ENCODE measurements at regions not wholly inside any gene's neighbourhood (a gene's known extent, or its start where the extent isn't known, plus 50 kb on each side); places are given as distances from the start of the nearest gene placed in this dataset.
"Not testable (repeated sequence)": the region's sequence is repeated elsewhere in the genome, so short reads cannot be mapped to it uniquely, and the experiment has no call there.

- Histone ChIP-seq H3K9me3 (ENCODE audit: control insufficient read depth, low read length) (no peaks in the 10 kb centered on the region), H3K36me3 (ENCODE audit: control insufficient read depth in 1 of 2, insufficient read depth in 2 of 2, low read length in 1 of 2) (no peaks in the 10 kb centered on the region), H3K27ac (ENCODE audit: low read depth in 1 of 2, low read length in 2 of 2) (no peak overlapping the region), H3K4me1 (ENCODE audit: control insufficient read depth in 1 of 2, insufficient read depth in 2 of 2, low read length in 2 of 2) (peaks cover 4 to 8% of the 10 kb centered on the region in 2 donors), H3K4me3 (ENCODE audit: low read length in 2 of 2) (no peak overlapping the region), H3K27me3 (ENCODE audit: control insufficient read depth in 1 of 2, insufficient read depth in 2 of 2, low read length in 1 of 2) (no peaks in the 10 kb centered on the region)
- 24 to 33% methylated on average over 9 of the region's 9 CpGs for WGBS, 2 donors
- DNase-seq: peak; percentile 70 to 89
- ATAC-seq (ENCODE audit: low FRiP score): no peak
- intact Hi-C loops (cut with DNase I): no loop called here
These were observed 179.7 kb upstream of the ANKRD55 start for GRCh38 chr5:56412601-56413379.

GRCh38 chr5:56410696-56411095 lies 177.6 kb upstream of the ANKRD55 start:
- no peak for ATAC-seq (ENCODE audit: low FRiP score)
- H3K9me3 ChIP-seq (ENCODE audit: control insufficient read depth, low read length): no peaks in the 10 kb centered on the region
- intact Hi-C loops (cut with DNase I): no loop called here
- H3K36me3 ChIP-seq (ENCODE audit: control insufficient read depth in 1 of 2, insufficient read depth in 2 of 2, low read length in 1 of 2): no peaks in the 10 kb centered on the region
- no peaks in the 10 kb centered on the region for H3K27me3 ChIP-seq (ENCODE audit: control insufficient read depth in 1 of 2, insufficient read depth in 2 of 2, low read length in 1 of 2)
- peaks cover 4 to 8% of the 10 kb centered on the region in 2 donors for H3K4me1 ChIP-seq (ENCODE audit: control insufficient read depth in 1 of 2, insufficient read depth in 2 of 2, low read length in 2 of 2)
- DNase-seq: no peak
- 95 to 96% methylated on average over 6 of the region's 6 CpGs for whole genome bisulfite sequencing, 2 donors
- H3K4me3 ChIP-seq (ENCODE audit: low read length in 2 of 2): no peak overlapping the region
- H3K27ac ChIP-seq (ENCODE audit: low read depth in 1 of 2, low read length in 2 of 2): no peak overlapping the region

- DNase-seq: peak in 1 of 2 donors; percentile 59
- peak; percentile 64 for ATAC-seq (ENCODE audit: low FRiP score)
- Histone ChIP-seq H3K36me3 (ENCODE audit: control insufficient read depth in 1 of 2, insufficient read depth in 2 of 2, low read length in 1 of 2) (no peaks in the 10 kb centered on the region), H3K27me3 (ENCODE audit: control insufficient read depth in 1 of 2, insufficient read depth in 2 of 2, low read length in 1 of 2) (no peaks in the 10 kb centered on the region), H3K27ac (ENCODE audit: low read depth in 1 of 2, low read length in 2 of 2) (peak overlapping the region in 1 of 2 donors; percentile 14), H3K9me3 (ENCODE audit: control insufficient read depth, low read length) (no peaks in the 10 kb centered on the region), H3K4me1 (ENCODE audit: control insufficient read depth in 1 of 2, insufficient read depth in 2 of 2, low read length in 2 of 2) (peaks cover 2 to 9% of the 10 kb centered on the region in 2 donors), H3K4me3 (ENCODE audit: low read length in 2 of 2) (no peak overlapping the region)
- WGBS, 2 donors: 5 to 7% methylated on average over 13 of the region's 13 CpGs
- intact Hi-C loops (cut with DNase I): no loop called here
These were observed 176.4 kb upstream of the ANKRD55 start for GRCh38 chr5:56409331-56410190.

DNA sequence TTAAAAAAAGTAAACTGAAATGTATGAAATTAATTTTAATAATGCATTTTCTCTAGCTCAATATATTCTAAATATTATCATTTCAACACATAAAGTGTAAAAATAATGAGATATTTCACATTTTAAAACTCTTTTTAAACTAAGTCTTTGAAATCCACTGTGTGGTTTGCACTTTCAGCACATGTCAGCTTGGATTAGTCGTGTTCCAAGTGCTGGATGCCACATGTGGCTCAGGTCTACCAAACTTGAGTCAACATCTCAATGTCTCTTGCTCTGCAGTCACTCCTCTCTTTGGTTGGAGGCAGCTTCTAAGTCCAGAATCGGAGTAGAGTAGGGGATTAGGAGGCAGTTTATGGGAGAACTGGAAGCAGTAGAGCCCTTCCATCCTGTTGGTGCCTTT lies 173.7 kb upstream of the ANKRD55 start:
- ATAC-seq (ENCODE audit: low FRiP score): no peak
- WGBS, 2 donors: 53 to 58% methylated on average over 2 of the region's 2 CpGs
- intact Hi-C loops (cut with DNase I): no loop called here
- Histone ChIP-seq H3K4me3 (ENCODE audit: low read length in 2 of 2) (no peak overlapping the region), H3K4me1 (ENCODE audit: control insufficient read depth in 1 of 2, insufficient read depth in 2 of 2, low read length in 2 of 2) (peaks cover 2 to 3% of the 10 kb centered on the region in 2 donors), H3K27ac (ENCODE audit: low read depth in 1 of 2, low read length in 2 of 2) (no peak overlapping the region), H3K9me3 (ENCODE audit: control insufficient read depth, low read length) (no peaks in the 10 kb centered on the region), H3K36me3 (ENCODE audit: control insufficient read depth in 1 of 2, insufficient read depth in 2 of 2, low read length in 1 of 2) (no peaks in the 10 kb centered on the region), H3K27me3 (ENCODE audit: control insufficient read depth in 1 of 2, insufficient read depth in 2 of 2, low read length in 1 of 2) (no peaks in the 10 kb centered on the region)
- DNase-seq: no peak

DNA sequence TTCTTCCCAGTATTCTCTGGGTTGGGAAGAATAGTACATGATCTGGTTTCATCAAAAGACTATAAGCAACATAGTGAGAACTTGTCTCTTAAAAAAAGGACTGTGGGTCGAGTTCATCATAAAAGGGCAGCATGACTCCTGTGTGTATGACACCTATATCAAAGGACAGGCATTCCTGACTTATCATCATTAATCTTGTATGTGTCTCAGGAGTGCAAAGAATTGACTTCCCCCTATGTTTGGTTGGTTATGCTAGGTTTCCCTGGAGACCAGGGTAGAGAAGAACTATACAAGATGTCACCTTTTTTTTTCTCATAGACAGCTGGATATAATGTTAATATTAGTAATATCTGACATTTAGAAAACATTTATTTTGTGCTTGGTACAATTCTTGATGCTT lies 173.1 kb upstream of the ANKRD55 start:
- Histone ChIP-seq H3K36me3 (ENCODE audit: control insufficient read depth in 1 of 2, insufficient read depth in 2 of 2, low read length in 1 of 2) (no peaks in the 10 kb centered on the region), H3K27me3 (ENCODE audit: control insufficient read depth in 1 of 2, insufficient read depth in 2 of 2, low read length in 1 of 2) (no peaks in the 10 kb centered on the region), H3K9me3 (ENCODE audit: control insufficient read depth, low read length) (no peaks in the 10 kb centered on the region), H3K4me1 (ENCODE audit: control insufficient read depth in 1 of 2, insufficient read depth in 2 of 2, low read length in 2 of 2) (peaks cover 2 to 3% of the 10 kb centered on the region in 2 donors), H3K4me3 (ENCODE audit: low read length in 2 of 2) (no peak overlapping the region), H3K27ac (ENCODE audit: low read depth in 1 of 2, low read length in 2 of 2) (no peak overlapping the region)
- DNase-seq (no peak), ATAC-seq (ENCODE audit: low FRiP score) (no peak)
- 77 to 84% methylated on average over 1 of the region's 1 CpG for WGBS, 2 donors
- intact Hi-C loops (cut with DNase I): no loop called here

DNA sequence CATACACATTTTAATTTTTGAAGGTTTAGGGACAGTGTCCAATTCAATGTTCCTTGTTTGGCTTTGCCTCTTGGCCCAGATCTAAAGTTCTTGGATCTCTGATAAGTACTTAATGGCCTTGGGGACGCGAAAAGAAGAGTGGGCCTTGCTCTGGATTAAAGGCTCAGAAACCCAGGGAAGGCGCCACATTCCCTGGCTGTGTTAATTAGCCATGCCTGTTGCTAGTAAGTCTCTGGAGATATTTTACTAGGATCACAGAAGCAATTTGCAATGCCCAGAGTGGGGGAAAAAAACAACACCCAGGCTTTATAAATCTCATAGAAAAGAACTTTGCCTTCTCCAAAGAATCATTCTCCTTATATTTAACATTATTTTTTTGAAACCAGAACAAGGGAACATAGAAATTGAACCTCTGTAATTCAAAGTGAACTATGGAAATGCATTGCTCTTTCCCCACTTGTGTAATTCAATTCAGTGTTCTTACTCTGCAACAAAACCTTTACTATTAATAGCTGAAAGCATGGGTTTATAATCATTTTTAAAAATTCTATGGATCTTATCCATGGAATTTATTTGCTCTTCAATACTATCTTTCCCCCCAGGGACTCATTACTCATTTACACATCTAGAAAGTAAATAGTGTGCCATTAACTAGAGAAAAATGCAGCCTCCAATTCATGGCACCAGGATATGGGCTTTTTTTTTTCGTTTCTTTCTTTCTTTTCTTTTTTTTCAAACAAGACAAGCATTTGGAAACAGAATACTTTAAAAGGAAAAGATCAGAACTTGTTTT lies 172.2 kb upstream of the ANKRD55 start:
- no peaks in the 10 kb centered on the region for H3K9me3 ChIP-seq (ENCODE audit: control insufficient read depth, low read length)
- no peaks in the 10 kb centered on the region for H3K27me3 ChIP-seq (ENCODE audit: control insufficient read depth in 1 of 2, insufficient read depth in 2 of 2, low read length in 1 of 2)
- no peak overlapping the region for H3K4me3 ChIP-seq (ENCODE audit: low read length in 2 of 2)
- no peaks in the 10 kb centered on the region for H3K36me3 ChIP-seq (ENCODE audit: control insufficient read depth in 1 of 2, insufficient read depth in 2 of 2, low read length in 1 of 2)
- DNase-seq (no peak), ATAC-seq (ENCODE audit: low FRiP score) (no peak)
- no peak overlapping the region for H3K27ac ChIP-seq (ENCODE audit: low read depth in 1 of 2, low read length in 2 of 2)
- WGBS, 2 donors: 21 to 32% methylated on average over 4 of the region's 4 CpGs
- intact Hi-C loops (cut with DNase I): no loop called here
- H3K4me1 ChIP-seq (ENCODE audit: control insufficient read depth in 1 of 2, insufficient read depth in 2 of 2, low read length in 2 of 2): peaks cover 2 to 3% of the 10 kb centered on the region in 2 donors

- Histone ChIP-seq H3K27ac (ENCODE audit: low read depth in 1 of 2, low read length in 2 of 2) (no peak overlapping the region), H3K4me1 (ENCODE audit: control insufficient read depth in 1 of 2, insufficient read depth in 2 of 2, low read length in 2 of 2) (peaks cover 0 to 3% of the 10 kb centered on the region in 2 donors), H3K4me3 (ENCODE audit: low read length in 2 of 2) (no peak overlapping the region), H3K36me3 (ENCODE audit: control insufficient read depth in 1 of 2, insufficient read depth in 2 of 2, low read length in 1 of 2) (no peaks in the 10 kb centered on the region), H3K9me3 (ENCODE audit: control insufficient read depth, low read length) (no peaks in the 10 kb centered on the region), H3K27me3 (ENCODE audit: control insufficient read depth in 1 of 2, insufficient read depth in 2 of 2, low read length in 1 of 2) (no peaks in the 10 kb centered on the region)
- ATAC-seq (ENCODE audit: low FRiP score) (no peak), DNase-seq (no peak)
- 23 to 25% methylated on average over 7 of the region's 7 CpGs for WGBS, 2 donors
- intact Hi-C loops (cut with DNase I): no loop called here
These were observed 169.4 kb upstream of the ANKRD55 start for GRCh38 chr5:56402266-56403220.

DNA sequence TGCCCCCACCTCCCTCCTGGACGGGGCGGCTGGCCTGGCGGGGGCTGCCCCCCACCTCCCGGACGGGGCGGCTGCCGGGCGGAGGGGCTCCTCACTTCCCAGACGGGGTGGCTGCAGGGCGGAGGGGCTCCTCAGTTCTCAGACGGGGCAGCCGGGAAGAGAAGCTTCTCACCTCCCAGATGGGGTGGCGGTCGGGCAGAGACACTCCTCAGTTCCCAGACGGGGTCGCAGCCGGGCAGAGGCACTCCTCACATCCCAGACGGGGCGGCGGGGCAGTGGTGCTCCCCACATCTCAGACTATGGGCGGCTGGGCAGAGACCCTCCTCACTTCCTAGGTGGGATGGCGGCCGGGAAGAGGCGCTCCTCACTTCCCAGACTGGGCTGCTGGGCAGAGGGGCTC lies 164.7 kb upstream of the ANKRD55 start:
- WGBS, 2 donors: 97 to 99% methylated on average over 21 to 24 of the region's 24 CpGs
- H3K27me3 ChIP-seq (ENCODE audit: control insufficient read depth in 1 of 2, insufficient read depth in 2 of 2, low read length in 1 of 2); ATAC-seq (ENCODE audit: low FRiP score); H3K9me3 ChIP-seq (ENCODE audit: control insufficient read depth, low read length); H3K4me1 ChIP-seq (ENCODE audit: control insufficient read depth in 1 of 2, insufficient read depth in 2 of 2, low read length in 2 of 2); DNase-seq; H3K27ac ChIP-seq (ENCODE audit: low read depth in 1 of 2, low read length in 2 of 2); H3K4me3 ChIP-seq (ENCODE audit: low read length in 2 of 2); H3K36me3 ChIP-seq (ENCODE audit: control insufficient read depth in 1 of 2, insufficient read depth in 2 of 2, low read length in 1 of 2); intact Hi-C loops (cut with DNase I): not testable (repeated sequence)
